ENCODE measurements at regions not wholly inside any gene's neighbourhood (a gene's known extent, or its start where the extent isn't known, plus 50 kb on each side); places are given as distances from the start of the nearest gene placed in this dataset.

DNA sequence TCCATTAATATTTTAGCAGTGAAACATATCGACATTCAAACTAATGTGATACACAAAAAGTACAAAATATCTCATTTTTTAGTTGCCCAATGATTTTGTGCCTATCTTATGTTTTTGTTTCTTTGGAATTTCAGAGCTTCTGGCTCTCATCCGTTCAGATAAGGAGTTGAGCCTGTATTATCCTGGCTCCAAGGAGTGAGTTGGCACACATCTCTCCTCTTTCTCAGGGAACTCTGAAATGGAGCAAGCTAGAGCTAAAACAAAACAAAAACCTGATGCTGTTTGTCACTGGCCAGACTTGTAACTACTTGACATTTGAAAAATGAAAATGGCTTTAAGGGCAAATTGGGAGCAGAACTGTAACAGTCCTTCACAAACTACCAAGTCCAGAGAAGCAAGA lies 131.3 kb upstream of the SLC28A3 start:
- H2BK20ac ChIP-seq (ENCODE audit: low read length), result no peak overlapping the region
- TF ChIP-seq GABPA (IDR thresholded peaks at IDR 0.05; ENCODE audit: borderline replicate concordance, insufficient read depth, low read length) (no peak), FOSL1 (IDR thresholded peaks at IDR 0.05; ENCODE audit: insufficient read depth, low read depth, low read length) (no peak), SP1 (IDR thresholded peaks at IDR 0.05; ENCODE audit: low read depth, low read length) (no peak), EP300 (IDR thresholded peaks at IDR 0.05; ENCODE audit: borderline replicate concordance in 1 of 2, low read depth in 2 of 2, low read length in 2 of 2) (no peak), TBP (IDR thresholded peaks at IDR 0.05; ENCODE audit: low read depth, low read length) (no peak), RAD21 (IDR thresholded peaks at IDR 0.05 in 1 of 2, conservative IDR thresholded peaks at IDR 0.05 in 1 of 2; ENCODE audit: low read depth in 2 of 2, low read length in 2 of 2) (no peak), SIN3A (conservative IDR thresholded peaks at IDR 0.05 in 1 of 2, IDR thresholded peaks at IDR 0.05 in 1 of 2; ENCODE audit: low read depth in 1 of 2, low read length in 2 of 2) (no peak), GTF2F1 (IDR thresholded peaks at IDR 0.05; ENCODE audit: borderline replicate concordance, low read depth, low read length) (no peak), RNF2 (IDR thresholded peaks at IDR 0.05; ENCODE audit: borderline replicate concordance, low read depth, low read length, missing control alignments, poor library complexity, severe bottlenecking) (no peak), SP4 (IDR thresholded peaks at IDR 0.05; ENCODE audit: low read length) (no peak)
- H3K79me1 ChIP-seq (ENCODE audit: low read depth, low read length), result no peaks in the 10 kb centered on the region
- no peak overlapping the region for H3K9ac ChIP-seq (replicated peaks in 1 of 4; ENCODE audit: extremely low read depth in 1 of 4, low read depth in 3 of 4, low read length in 3 of 4)
- peaks cover 0 to 2% of the 10 kb centered on the region in 2 experiments for H4K20me1 ChIP-seq (replicated peaks in 1 of 2; ENCODE audit: control insufficient read depth in 1 of 2, insufficient read depth in 2 of 2, low read length in 2 of 2)
- no peak overlapping the region for H3K27ac ChIP-seq (ENCODE audit: low read depth, low read length)
- no peak overlapping the region for H3K4me2 ChIP-seq (ENCODE audit: insufficient read depth in 1 of 2, low read depth in 2 of 2, low read length in 2 of 2)
- H3K9me3 ChIP-seq (ENCODE audit: insufficient read depth in 2 of 2, low read depth in 1 of 2, low read length in 1 of 2), result peaks cover 0 to 9% of the 10 kb centered on the region in 2 experiments; a peak in 1 of 4 replicates
- no peak overlapping the region for H3K18ac ChIP-seq (ENCODE audit: extremely low read depth, low read length)
- H4K5ac ChIP-seq (ENCODE audit: insufficient read length, low read depth, low read length), result no peak overlapping the region
- WGBS, 2 experiments (ENCODE audit: extremely low coverage in 1 of 2, insufficient coverage in 1 of 2, insufficient read length in 1 of 2, insufficient replicate concordance in 2 of 2, low coverage in 1 of 2, low lambda C conversion rate in 2 of 2, missing lambda C conversion rate in 1 of 2), result 100% methylated on average over 2 of the region's 2 CpGs; no CpG with 5 or more reads in 1 of the 2 experiments
- no peak overlapping the region for H4K91ac ChIP-seq (replicated peaks; ENCODE audit: insufficient read length, low read length)
- POLR2A ChIA-PET (ENCODE audit: partially characterized antibody), result no interaction called here
- H3K36me3 ChIP-seq (ENCODE audit: control insufficient read depth in 2 of 4, insufficient read depth in 4 of 4, low read length in 3 of 4), result no peaks in the 10 kb centered on the region
- peaks cover 3% of the 10 kb centered on the region; the same call in 1 of the 2 replicates for H3K23me2 ChIP-seq (ENCODE audit: low read depth, low read length)
- no peaks in the 10 kb centered on the region for H3K27me3 ChIP-seq (replicated peaks in 1 of 4; ENCODE audit: control insufficient read depth in 3 of 4, extremely low read depth in 1 of 4, insufficient read depth in 3 of 4, low read length in 3 of 4)
- H3K4me3 ChIP-seq (ENCODE audit: extremely low read depth in 1 of 4, insufficient read depth in 2 of 4, low read depth in 3 of 4, low read length in 4 of 4), result no peak overlapping the region
- no peak overlapping the region for H2AK5ac ChIP-seq (ENCODE audit: low read depth, low read length)
- no peak overlapping the region for H3K4ac ChIP-seq (replicated peaks; ENCODE audit: insufficient read length, low read depth, low read length)
- H2AFZ ChIP-seq (ENCODE audit: low read length), result no peak overlapping the region
- H3K56ac ChIP-seq (replicated peaks; ENCODE audit: insufficient read length, low read depth, low read length), result no peak overlapping the region
- H2BK12ac ChIP-seq (ENCODE audit: low read depth, low read length), result no peak overlapping the region
- no peaks in the 10 kb centered on the region for H3K4me1 ChIP-seq (replicated peaks in 1 of 4; ENCODE audit: control insufficient read depth in 3 of 4, insufficient read depth in 4 of 4, low read length in 3 of 4)
- H3K79me2 ChIP-seq (ENCODE audit: control insufficient read depth in 1 of 2, insufficient read depth in 2 of 2, low read length in 2 of 2), result no peaks in the 10 kb centered on the region
- CTCF ChIA-PET (ENCODE audit: partially characterized antibody), result no interaction called here
- H2BK5ac ChIP-seq (ENCODE audit: low read depth, low read length), result no peak overlapping the region
- H3K23ac ChIP-seq (ENCODE audit: insufficient read length), result no peak overlapping the region
- no peak overlapping the region for H2BK15ac ChIP-seq (ENCODE audit: low read length)
- no peak overlapping the region for H2BK120ac ChIP-seq (replicated peaks; ENCODE audit: low read depth, low read length)
- no peak overlapping the region for H3K14ac ChIP-seq (ENCODE audit: insufficient read length)
- H4K8ac ChIP-seq (ENCODE audit: extremely low read depth, insufficient read depth, low read length), result no peak overlapping the region
- FAIRE-seq, result no peak
- DNase-seq (ENCODE audit: low read depth in 1 of 2, low spot score in 2 of 2), result no peak

Measured in H1 (cell line).